Heart right ventricle (tissue), 16 donors: ENCODE measurements at regions not wholly inside any gene's neighbourhood (a gene's known extent, or its start where the extent isn't known, plus 50 kb on each side); places are given as distances from the start of the nearest gene placed in this dataset.

Experiments used
- ATAC-seq, 8 donors: fragments of 200-7000 bp; cut with Tn5 transposase; one replicate each; pipeline ENCODE4 v1.9.1; 2020; ENCODE audit warnings: mild to moderate bottlenecking in 8 of 8, moderate library complexity in 8 of 8, moderate number of reproducible peaks in 1 of 8
- DNase-seq, 2 donors: peaks; one replicate each; pipeline ENCODE4 v3.0.0-alpha.2; 2020
- H3K27ac ChIP-seq, 10 donors: fragments of 200-600 bp; sonication (generic) in 2 of 10; one replicate each; pipeline versions ENCODE4 v1.5.0 to v1.8.0; 2020 to 2022; ENCODE audit warnings: mild to moderate bottlenecking in 3 of 10
- H3K27me3 ChIP-seq, 7 donors: fragments of 200-600 bp; one replicate each; pipeline ENCODE4 v1.8.0; 2021 to 2022; ENCODE audit warnings: mild to moderate bottlenecking in 2 of 7
- H3K36me3 ChIP-seq, 9 donors: fragments of 200-600 bp; sonication (generic) in 1 of 9; one replicate each; pipeline versions ENCODE4 v1.5.0 to v1.8.0; 2020 to 2022; ENCODE audit warnings: mild to moderate bottlenecking in 2 of 9
- H3K4me1 ChIP-seq, 9 donors: fragments of 200-600 bp; sonication (generic) in 1 of 9; one replicate each; pipeline versions ENCODE4 v1.5.0 to v1.8.0; 2020 to 2022; ENCODE audit warnings: mild to moderate bottlenecking in 4 of 9
- H3K4me3 ChIP-seq, 10 donors: fragments of 200-600 bp; sonication (generic) in 2 of 10; one replicate each; pipeline versions ENCODE4 v1.5.0 to v1.8.0; 2020 to 2022; ENCODE audit warnings: mild to moderate bottlenecking in 7 of 10, moderate library complexity in 2 of 10
- H3K9me3 ChIP-seq, 11 donors: fragments of 200-600 bp in 10 of 11; sonication (generic) in 2 of 11; one replicate each; pipeline versions ENCODE4 v1.5.0 to v1.8.0; 2013 to 2022; ENCODE audit warnings: mild to moderate bottlenecking in 2 of 11, control low read depth in 1 of 11, moderate library complexity in 1 of 11
- CTCF ChIP-seq, 9 donors: fragments of 200-600 bp; sonication (generic) in 2 of 9; IDR thresholded peaks; one replicate each; pipeline versions ENCODE4 v1.5.0 to v1.8.0; 2021 to 2022; ENCODE audit warnings: antibody characterized with exemption in 9 of 9, mild to moderate bottlenecking in 5 of 9, moderate library complexity in 1 of 9
- WGBS, 2 donors: extraction: QIAGEN DNeasy Blood & Tissue Kit; methylation state at CpG; one replicate each; pipeline ENCODE4 v1.1.7; 2013; ENCODE audit warnings: inconsistent platforms in 1 of 2; 5-methylcytosine and 5-hydroxymethylcytosine counted together
- intact Hi-C, 10 donors: fragments of 100-400 bp; cut with DNase I; formaldehyde crosslinking; loops; one replicate each; pipeline versions ENCODE4 v1.11.1 to v1.14.2; 2022
- donor health status: Arrhythmogenic right ventricular cardiomyopathy.
- donor health status: ischemic (EF 13 %, LVEDD 7.1; RV severe dilation, severe dysfunction).
- donor health status: healthy with polysubstance abuse.
- donor health status: DM: no; HTN: yes; CAD: no.
- donor health status: DM: no; HTN: no; CAD: no.
- donor health status: ischemic (EF 25% LVEDD 6.9; RV normal size, moderate dysfunction).
- donor health status: ischemic (EF 25% LVEDD 5.7; RV mildly dilated, moderate dysfunction).
- donor health status: healthy.
- donor health status: DM: yes; HTN: yes; CAD: no.
- donor health status: Ischemic cardiomyopathy.
- donor health status: ischemic (EF 35%, LVEDD 5.7; RV mildly dilated, moderate dysfunction).
- donor health status: nonischemic (EF 11% LVEDD 7.7; RV severe dilation, severe dysfunction).
- donor health status: DM: yes; HTN: yes; CAD: no.
- donor health status: PGD.
- donor health status: ischemic (EF 29% LVEDD 5.4; RV normal size, mild dysfunction).
- donor health status: nonischemic (EF 23%, LVEDD 6.1; RV moderate dilation, normal function).

DNA sequence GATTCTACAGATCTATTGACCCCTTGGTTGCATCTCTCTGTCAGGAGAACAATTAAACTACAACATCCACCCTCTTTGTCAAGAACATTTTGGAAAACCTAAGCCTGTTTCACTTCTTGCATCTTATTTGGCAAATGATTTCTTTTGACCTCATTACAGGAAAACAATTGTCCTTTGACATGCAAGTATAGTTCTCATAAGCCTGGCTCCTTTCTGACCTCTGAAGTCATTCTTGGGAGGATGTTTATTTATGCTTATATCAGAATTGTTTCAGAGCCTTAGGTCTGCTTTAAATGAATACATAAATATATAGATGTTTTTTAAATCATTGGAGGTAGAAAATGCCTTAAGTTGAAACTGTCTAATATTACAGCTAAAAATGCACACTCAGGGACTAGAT, 361.3 kb upstream of the PTGER4 start:
- ATAC-seq, result peak in 4 of 8 donors; percentile 52 to 80 (median 66)
- H3K27me3 ChIP-seq, result no peaks in the 10 kb centered on the region
- peaks cover 0 to 27% (median 0%) of the 10 kb centered on the region in 9 donors for H3K4me1 ChIP-seq
- no peak for DNase-seq
- no peaks in the 10 kb centered on the region for H3K36me3 ChIP-seq
- no peak for TF ChIP-seq CTCF (IDR thresholded peaks at IDR 0.05)
- no peaks in the 10 kb centered on the region for H3K9me3 ChIP-seq
- peak overlapping the region in 3 of 10 donors; percentile 10 to 44 (median 37) for H3K27ac ChIP-seq
- intact Hi-C loops, result no loop called here
- H3K4me3 ChIP-seq, result no peak overlapping the region

GRCh38 chr5:40317023-40317422, 362.7 kb upstream of the PTGER4 start:
- Histone ChIP-seq H3K27me3 (no peaks in the 10 kb centered on the region), H3K9me3 (no peaks in the 10 kb centered on the region), H3K27ac (no peak overlapping the region), H3K4me3 (no peak overlapping the region), H3K4me1 (peaks cover 0 to 26% (median 0%) of the 10 kb centered on the region in 9 donors), H3K36me3 (no peaks in the 10 kb centered on the region)
- DNase-seq (no peak), ATAC-seq (no peak)
- intact Hi-C loops, result no loop called here
- TF ChIP-seq CTCF (IDR thresholded peaks at IDR 0.05), result no peak
- WGBS, 2 donors, result 86 to 91% methylated on average over 3 of the region's 3 CpGs

DNA sequence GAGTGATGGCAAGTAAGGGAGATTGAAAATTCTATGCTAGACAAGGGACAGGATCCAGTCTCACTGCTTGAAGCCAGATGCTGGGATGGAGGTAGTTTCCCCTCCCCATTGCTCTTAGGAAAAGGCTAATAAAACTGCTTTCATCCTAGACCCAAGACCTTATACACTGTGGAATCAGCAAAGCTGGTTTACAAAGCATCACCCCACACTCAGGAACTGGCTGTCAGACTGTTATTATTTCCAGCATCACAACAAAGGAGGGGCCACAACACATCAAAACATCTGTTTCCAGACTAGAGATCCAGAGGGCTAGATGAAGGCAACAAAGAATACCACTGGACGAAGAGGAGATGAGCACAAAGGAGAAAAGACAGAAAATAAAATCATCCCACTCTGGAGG, 364.6 kb upstream of the PTGER4 start:
- WGBS, 2 donors, result 46 to 51% methylated on average over 1 of the region's 1 CpG
- intact Hi-C loops, result no loop called here
- no peaks in the 10 kb centered on the region for H3K27me3 ChIP-seq
- no peaks in the 10 kb centered on the region for H3K9me3 ChIP-seq
- H3K4me3 ChIP-seq, result no peak overlapping the region
- no peak for TF ChIP-seq CTCF (IDR thresholded peaks at IDR 0.05)
- peaks cover 0 to 20% (median 0%) of the 10 kb centered on the region in 9 donors for H3K4me1 ChIP-seq
- no peak for DNase-seq
- H3K36me3 ChIP-seq, result no peaks in the 10 kb centered on the region
- no peak for ATAC-seq
- H3K27ac ChIP-seq, result no peak overlapping the region

- TF ChIP-seq CTCF (IDR thresholded peaks at IDR 0.05), result no peak
- Histone ChIP-seq H3K27ac (no peak overlapping the region), H3K4me3 (no peak overlapping the region), H3K4me1 (peaks cover 0 to 14% (median 0%) of the 10 kb centered on the region in 9 donors), H3K36me3 (no peaks in the 10 kb centered on the region), H3K27me3 (no peaks in the 10 kb centered on the region), H3K9me3 (no peaks in the 10 kb centered on the region)
- intact Hi-C loops, result no loop called here
- 82 to 95% methylated on average over 2 of the region's 2 CpGs for WGBS, 2 donors
- no peak for DNase-seq
- no peak for ATAC-seq
Measured at GRCh38 chr5:40314275-40314674, 365.4 kb upstream of the PTGER4 start.

DNA sequence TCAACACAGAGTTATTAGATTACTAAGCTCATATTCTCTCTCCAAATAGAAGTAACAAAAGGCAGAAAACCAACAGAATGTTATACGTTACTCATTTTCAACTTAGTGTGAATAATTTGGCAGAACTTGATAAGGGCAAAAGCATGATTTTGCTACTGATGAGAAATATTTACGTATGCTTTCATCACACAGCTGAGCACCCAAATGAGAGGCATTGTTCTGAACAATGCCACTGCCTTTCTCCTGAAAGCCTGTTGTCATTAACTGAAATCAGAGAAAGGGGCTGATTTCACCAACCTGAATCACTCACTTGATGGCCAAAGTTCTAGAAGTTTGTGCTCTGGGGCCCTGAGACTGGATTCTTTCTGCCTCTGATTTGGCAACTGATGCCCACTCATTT, 367.5 kb upstream of the PTGER4 start:
- no peak for DNase-seq
- TF ChIP-seq CTCF (IDR thresholded peaks at IDR 0.05), result no peak
- Histone ChIP-seq H3K9me3 (peaks cover 0 to 3% (median 0%) of the 10 kb centered on the region in 11 donors), H3K27ac (no peak overlapping the region), H3K4me1 (no peaks in the 10 kb centered on the region), H3K27me3 (no peaks in the 10 kb centered on the region), H3K36me3 (no peaks in the 10 kb centered on the region), H3K4me3 (no peak overlapping the region)
- 46 to 65% methylated on average over 2 of the region's 2 CpGs for WGBS, 2 donors
- intact Hi-C loops, result no loop called here
- ATAC-seq, result no peak
